OCI-LY7 (cell line): ENCODE measurements at regions not wholly inside any gene's neighbourhood (a gene's known extent, or its start where the extent isn't known, plus 50 kb on each side); places are given as distances from the start of the nearest gene placed in this dataset.

Experiments used
- BruUV-seq: library from RNA; stranded (reverse); fragments of 400-500 nt; replicated peaks from 2 replicates; lab custom pipeline; 2021; lab: Mats Ljungman, UMichigan
- CTCF ChIA-PET: fragments of 300-600 bp; sonication (Branson Sonifier 250); formaldehyde crosslinking; loops from one replicate; lab custom pipeline; 2022; ENCODE audit warnings: antibody characterized with exemption; ENCODE audit not compliant: unreplicated experiment; lab: Charles Lee
- POLR2A ChIA-PET: fragments of 300-600 bp; sonication (Branson Sonifier 250); formaldehyde crosslinking; loops from one replicate; lab custom pipeline; 2022; ENCODE audit warnings: antibody characterized with exemption; lab: Charles Lee
- DNase-seq: peaks from one replicate; pipeline ENCODE4 v3.0.0-alpha.2; 2015; ENCODE audit warnings: low spot score
- H2AFZ ChIP-seq: fragments of 200-600 bp; sonication (generic), shearing (Covaris generic); 2 replicates; pipeline ENCODE4 v1.6.1; 2014; ENCODE audit warnings: mild to moderate bottlenecking, antibody characterized with exemption, low read length, moderate library complexity
- H3K27ac ChIP-seq: fragments of 200-600 bp; sonication (generic); 2 replicates; pipeline ENCODE4 v1.5.1; 2014; ENCODE audit warnings: mixed run types, low read depth, mild to moderate bottlenecking, moderate library complexity, low read length, inconsistent platforms; ENCODE audit not compliant: poor library complexity, severe bottlenecking
- H3K36me3 ChIP-seq: fragments of 200-600 bp; sonication (generic); 2 replicates; pipeline ENCODE4 v1.6.1; 2014; ENCODE audit warnings: mild to moderate bottlenecking, antibody characterized with exemption, low read length, moderate library complexity, mixed read lengths; ENCODE audit not compliant: insufficient read depth
- H3K4me1 ChIP-seq: fragments of 200-600 bp; sonication (generic); 2 replicates; pipeline ENCODE4 v1.5.1; 2014; ENCODE audit warnings: mild to moderate bottlenecking, low read length; ENCODE audit not compliant: insufficient read depth, poor library complexity, severe bottlenecking
- H3K4me2 ChIP-seq: fragments of 200-600 bp; sonication (generic); 2 replicates; pipeline ENCODE4 v1.6.1; 2014; ENCODE audit warnings: mild to moderate bottlenecking, low read length
- H3K4me3 ChIP-seq: fragments of 200-600 bp; sonication (generic); 2 replicates; pipeline ENCODE4 v1.5.1; 2014; ENCODE audit warnings: mild to moderate bottlenecking, low read depth, low read length; ENCODE audit not compliant: poor library complexity, severe bottlenecking
- H3K79me2 ChIP-seq: fragments of 200-600 bp; sonication (generic); 2 replicates; pipeline ENCODE4 v1.6.1; 2016; ENCODE audit warnings: low read depth, mild to moderate bottlenecking, low read length, moderate library complexity, mixed read lengths; ENCODE audit not compliant: insufficient read depth
- H3K9me2 ChIP-seq: fragments of 200-600 bp; sonication (generic); 2 replicates; pipeline ENCODE4 v1.6.1; 2016; ENCODE audit warnings: mild to moderate bottlenecking, low read length, mixed read lengths; ENCODE audit not compliant: insufficient read depth
- H3K9me3 ChIP-seq: fragments of 200-600 bp; sonication (generic); 2 replicates; pipeline ENCODE4 v1.6.1; 2014; ENCODE audit warnings: mild to moderate bottlenecking, mixed run types, low read length, mixed read lengths
- H4K20me1 ChIP-seq: fragments of 200-600 bp; sonication (generic); 2 replicates; pipeline ENCODE4 v1.6.1; 2014; ENCODE audit warnings: mild to moderate bottlenecking, antibody characterized with exemption, low read length, moderate library complexity, mixed read lengths; ENCODE audit not compliant: insufficient read depth
- EZH2phosphoT487 ChIP-seq: fragments of 200-600 bp; sonication (generic); IDR thresholded peaks from 2 replicates; pipeline ENCODE4 v1.6.1; 2018; ENCODE audit warnings: low read depth, borderline replicate concordance, mild to moderate bottlenecking, mixed run types, antibody characterized with exemption, low read length, moderate library complexity, mixed read lengths
- intact Hi-C: fragments of 100-400 bp; cut with micrococcal nuclease; formaldehyde crosslinking; loops from one replicate; pipeline ENCODE4 v1.10.0; 2022; ENCODE audit not compliant: unreplicated experiment
- TF ChIP-seq, protein P1 (sequence below): fragments of 200-600 bp; sonication (generic); conservative IDR thresholded peaks from 2 replicates; pipeline ENCODE4 v1.5.1; 2014; ENCODE audit warnings: mild to moderate bottlenecking, antibody characterized with exemption, low read length, moderate library complexity, mixed read lengths

DNA sequence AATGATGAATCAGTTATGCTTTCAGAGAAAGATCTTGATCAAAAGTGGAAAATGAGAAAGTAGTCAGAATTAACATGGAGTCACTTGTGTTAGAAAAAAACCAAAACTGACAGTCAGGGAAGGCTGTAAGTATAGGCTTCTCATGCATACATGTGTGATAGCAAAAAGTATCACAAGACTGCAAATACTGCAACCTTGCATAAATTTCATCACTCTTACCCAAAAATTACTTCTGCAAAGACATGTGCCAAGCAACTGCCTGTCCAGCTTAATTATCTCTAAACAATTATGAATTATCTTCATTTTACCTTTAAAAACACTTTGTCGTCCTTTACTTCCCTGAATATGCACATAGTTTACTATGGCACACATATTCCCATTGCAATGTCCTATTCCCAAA is 2466.4 kb upstream of the PCDH20 start:
- intact Hi-C loops, result no loop called here
- no peaks in the 10 kb centered on the region for H3K36me3 ChIP-seq
- TF ChIP-seq EZH2phosphoT487, result no peak
- TF ChIP-seq, protein P1, sequence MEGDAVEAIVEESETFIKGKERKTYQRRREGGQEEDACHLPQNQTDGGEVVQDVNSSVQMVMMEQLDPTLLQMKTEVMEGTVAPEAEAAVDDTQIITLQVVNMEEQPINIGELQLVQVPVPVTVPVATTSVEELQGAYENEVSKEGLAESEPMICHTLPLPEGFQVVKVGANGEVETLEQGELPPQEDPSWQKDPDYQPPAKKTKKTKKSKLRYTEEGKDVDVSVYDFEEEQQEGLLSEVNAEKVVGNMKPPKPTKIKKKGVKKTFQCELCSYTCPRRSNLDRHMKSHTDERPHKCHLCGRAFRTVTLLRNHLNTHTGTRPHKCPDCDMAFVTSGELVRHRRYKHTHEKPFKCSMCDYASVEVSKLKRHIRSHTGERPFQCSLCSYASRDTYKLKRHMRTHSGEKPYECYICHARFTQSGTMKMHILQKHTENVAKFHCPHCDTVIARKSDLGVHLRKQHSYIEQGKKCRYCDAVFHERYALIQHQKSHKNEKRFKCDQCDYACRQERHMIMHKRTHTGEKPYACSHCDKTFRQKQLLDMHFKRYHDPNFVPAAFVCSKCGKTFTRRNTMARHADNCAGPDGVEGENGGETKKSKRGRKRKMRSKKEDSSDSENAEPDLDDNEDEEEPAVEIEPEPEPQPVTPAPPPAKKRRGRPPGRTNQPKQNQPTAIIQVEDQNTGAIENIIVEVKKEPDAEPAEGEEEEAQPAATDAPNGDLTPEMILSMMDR, result no peak
- H3K79me2 ChIP-seq, result no peaks in the 10 kb centered on the region
- POLR2A ChIA-PET, result no interaction called here
- no peak for DNase-seq
- H3K4me2 ChIP-seq, result no peak overlapping the region
- H2AFZ ChIP-seq, result no peak overlapping the region
- CTCF ChIA-PET, result no interaction called here
- no peaks in the 10 kb centered on the region for H4K20me1 ChIP-seq
- H3K9me2 ChIP-seq, result no peaks in the 10 kb centered on the region
- no peak overlapping the region for H3K4me3 ChIP-seq
- no peaks in the 10 kb centered on the region for H3K4me1 ChIP-seq
- H3K9me3 ChIP-seq, result peaks cover 9% of the 10 kb centered on the region; the same call in 1 of the 2 replicates
- no TSS peak for BruUV-seq
- no peak overlapping the region for H3K27ac ChIP-seq

DNA sequence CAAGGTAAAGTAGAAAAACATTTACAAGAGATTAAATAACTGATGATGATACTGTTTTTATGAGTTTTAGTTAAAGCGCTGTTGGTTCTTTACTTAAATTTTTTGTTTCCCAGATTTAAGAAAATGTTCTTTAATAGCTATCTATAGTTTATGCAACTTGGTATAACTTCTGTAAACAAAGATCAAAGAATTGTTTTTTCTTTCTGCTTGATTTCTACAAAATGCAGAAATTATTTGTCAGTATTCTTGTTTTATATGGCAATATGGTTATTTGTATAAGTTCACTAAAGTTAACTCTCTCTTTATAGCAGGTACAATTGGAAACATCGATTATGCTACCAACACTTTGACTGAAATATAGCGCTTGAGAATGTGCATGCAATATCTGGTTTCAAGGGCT is 2465.1 kb upstream of the PCDH20 start:
- no peaks in the 10 kb centered on the region for H4K20me1 ChIP-seq
- TF ChIP-seq, protein P1, result no peak
- no peak for TF ChIP-seq EZH2phosphoT487
- intact Hi-C loops, result no loop called here
- no peak overlapping the region for H2AFZ ChIP-seq
- CTCF ChIA-PET, result no interaction called here
- H3K4me1 ChIP-seq, result no peaks in the 10 kb centered on the region
- H3K9me3 ChIP-seq, result peaks cover 9% of the 10 kb centered on the region; the same call in 1 of the 2 replicates
- no peaks in the 10 kb centered on the region for H3K79me2 ChIP-seq
- H3K36me3 ChIP-seq, result no peaks in the 10 kb centered on the region
- no peak for DNase-seq
- H3K27ac ChIP-seq, result no peak overlapping the region
- no peaks in the 10 kb centered on the region for H3K9me2 ChIP-seq
- POLR2A ChIA-PET, result interaction anchor here (0.6 kb wide), 1 partner anchor 86 kb away, joined by 3 read pairs; no protein-coding TSS in a partner anchor
- no peak overlapping the region for H3K4me2 ChIP-seq
- H3K4me3 ChIP-seq, result no peak overlapping the region
- BruUV-seq, result no TSS peak

DNA sequence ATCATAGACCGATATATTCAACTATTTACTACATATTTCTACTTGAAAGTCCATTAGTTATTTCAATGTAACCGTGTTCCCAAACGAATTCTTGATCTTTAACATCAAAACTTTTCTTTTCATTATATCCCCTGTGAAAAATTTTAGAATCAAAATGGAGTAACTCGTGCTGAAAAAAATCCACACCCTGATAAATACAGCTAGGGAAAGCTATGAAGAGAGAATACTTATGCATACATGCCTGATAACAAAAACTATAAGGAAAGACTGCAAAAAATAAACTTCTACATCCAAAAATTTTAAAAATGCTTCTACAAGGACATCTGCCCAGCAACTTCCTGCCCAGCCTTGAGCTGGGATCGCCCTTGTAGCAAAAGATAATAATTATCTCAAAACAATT is 2458.3 kb upstream of the PCDH20 start:
- TF ChIP-seq, protein P1, result no peak
- TF ChIP-seq EZH2phosphoT487, result no peak
- Histone ChIP-seq H3K4me3 (no peak overlapping the region), H3K27ac (no peak overlapping the region), H3K9me2 (no peaks in the 10 kb centered on the region), H3K36me3 (no peaks in the 10 kb centered on the region), H3K4me2 (no peak overlapping the region), H2AFZ (no peak overlapping the region), H3K9me3 (no peaks in the 10 kb centered on the region), H3K4me1 (no peaks in the 10 kb centered on the region), H4K20me1 (no peaks in the 10 kb centered on the region), H3K79me2 (no peaks in the 10 kb centered on the region)
- CTCF ChIA-PET, result no interaction called here
- POLR2A ChIA-PET, result no interaction called here
- BruUV-seq, result no TSS peak
- intact Hi-C loops, result no loop called here
- no peak for DNase-seq
